OCI-LY1 (cell line): ENCODE measurements at regions not wholly inside any gene's neighbourhood (a gene's known extent, or its start where the extent isn't known, plus 50 kb on each side); places are given as distances from the start of the nearest gene placed in this dataset.

Source experiments
- EZH2 ChIP-seq: fragments of 200-600 bp; sonication (generic), shearing (Covaris generic); IDR thresholded peaks from 2 replicates; pipeline ENCODE4 v1.8.0; 2017; ENCODE audit warnings: borderline replicate concordance, mixed run types, mild to moderate bottlenecking, antibody characterized with exemption, low read length, moderate library complexity, mixed read lengths
- TF ChIP-seq, protein P1 (sequence below): fragments of 200-600 bp; sonication (generic), shearing (Covaris generic); IDR thresholded peaks from 2 replicates; pipeline ENCODE4 v1.5.1; 2017; ENCODE audit warnings: mild to moderate bottlenecking, antibody characterized with exemption, low read length, moderate library complexity, mixed read lengths

DNA sequence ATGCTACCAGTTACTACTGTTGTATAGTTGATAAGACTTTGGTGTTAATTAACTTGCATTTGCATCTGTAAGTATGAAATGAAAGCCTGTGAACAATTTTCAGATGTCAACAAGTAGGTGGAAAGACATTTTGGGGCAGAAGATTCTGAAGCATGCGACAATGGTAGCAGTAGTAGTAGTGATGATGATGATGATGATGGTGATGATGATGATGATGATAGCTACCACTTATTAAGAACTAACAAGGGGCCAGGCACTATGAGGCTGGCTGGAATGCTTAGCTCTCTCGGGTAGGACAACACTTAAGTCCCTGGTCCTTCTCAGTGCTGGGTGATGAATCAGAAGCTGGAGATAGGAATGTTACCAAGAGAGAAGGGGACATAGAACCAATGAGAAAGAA lies 333.4 kb upstream of the IL12A start:
- TF ChIP-seq, protein P1, sequence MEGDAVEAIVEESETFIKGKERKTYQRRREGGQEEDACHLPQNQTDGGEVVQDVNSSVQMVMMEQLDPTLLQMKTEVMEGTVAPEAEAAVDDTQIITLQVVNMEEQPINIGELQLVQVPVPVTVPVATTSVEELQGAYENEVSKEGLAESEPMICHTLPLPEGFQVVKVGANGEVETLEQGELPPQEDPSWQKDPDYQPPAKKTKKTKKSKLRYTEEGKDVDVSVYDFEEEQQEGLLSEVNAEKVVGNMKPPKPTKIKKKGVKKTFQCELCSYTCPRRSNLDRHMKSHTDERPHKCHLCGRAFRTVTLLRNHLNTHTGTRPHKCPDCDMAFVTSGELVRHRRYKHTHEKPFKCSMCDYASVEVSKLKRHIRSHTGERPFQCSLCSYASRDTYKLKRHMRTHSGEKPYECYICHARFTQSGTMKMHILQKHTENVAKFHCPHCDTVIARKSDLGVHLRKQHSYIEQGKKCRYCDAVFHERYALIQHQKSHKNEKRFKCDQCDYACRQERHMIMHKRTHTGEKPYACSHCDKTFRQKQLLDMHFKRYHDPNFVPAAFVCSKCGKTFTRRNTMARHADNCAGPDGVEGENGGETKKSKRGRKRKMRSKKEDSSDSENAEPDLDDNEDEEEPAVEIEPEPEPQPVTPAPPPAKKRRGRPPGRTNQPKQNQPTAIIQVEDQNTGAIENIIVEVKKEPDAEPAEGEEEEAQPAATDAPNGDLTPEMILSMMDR: no peak
- TF ChIP-seq EZH2: no peak
